ENCODE measurements at regions not wholly inside any gene's neighbourhood (a gene's known extent, or its start where the extent isn't known, plus 50 kb on each side); places are given as distances from the start of the nearest gene placed in this dataset.

GRCh38 chr6:80434691-80435350, 328.4 kb downstream of the BCKDHB start (continued):
- no peak for TF ChIP-seq ZNF281 (CRISPR knock-in tag; IDR thresholded peaks at IDR 0.05)

GRCh38 chr6:80433673-80434025, 327.2 kb downstream of the BCKDHB start:
- POLR2A ChIA-PET: no interaction called here
- Mint-ChIP-seq H3K27ac (no peak overlapping the region), H3K27me3 (ENCODE audit: low read depth) (no peaks in the 10 kb centered on the region), H3K36me3 (no peaks in the 10 kb centered on the region), H3K4me1 (peaks cover 9% of the 10 kb centered on the region), H3K4me3 (no peak overlapping the region), H3K9me3 (peaks cover 3% of the 10 kb centered on the region; the same call in 1 of the 2 replicates)
- CTCF ChIA-PET: interaction anchor here (1.0 to 1.7 kb wide), 2 partner anchors 90 to 219 kb away, joined by 4 to 7 read pairs; no protein-coding TSS in a partner anchor
- DNase-seq (ENCODE audit: low spot score) (no peak), ATAC-seq (no peak)
- TF ChIP-seq ZNF425 (CRISPR knock-in tag; conservative IDR thresholded peaks at IDR 0.05) (no peak), ZNF281 (CRISPR knock-in tag; IDR thresholded peaks at IDR 0.05) (no peak), HMGXB4 (CRISPR knock-in tag; IDR thresholded peaks at IDR 0.05) (no peak), GTF2I (CRISPR knock-in tag; conservative IDR thresholded peaks at IDR 0.05) (no peak), RELA (CRISPR knock-in tag; IDR thresholded peaks at IDR 0.05; ENCODE audit: borderline replicate concordance) (no peak), CTCF (IDR thresholded peaks at IDR 0.05) (no peak), NFATC4 (CRISPR knock-in tag; IDR thresholded peaks at IDR 0.05) (no peak), ZNF317 (CRISPR knock-in tag; IDR thresholded peaks at IDR 0.05; ENCODE audit: borderline replicate concordance, low read depth) (no peak), ERG (CRISPR knock-in tag; IDR thresholded peaks at IDR 0.05) (no peak), ZNF423 (CRISPR knock-in tag; IDR thresholded peaks at IDR 0.05) (no peak), ARID4B (CRISPR knock-in tag; IDR thresholded peaks at IDR 0.05; ENCODE audit: borderline replicate concordance) (no peak), ZNF671 (CRISPR knock-in tag; IDR thresholded peaks at IDR 0.05) (no peak), ZBTB21 (CRISPR knock-in tag; IDR thresholded peaks at IDR 0.05; ENCODE audit: borderline replicate concordance) (no peak), ZNF263 (CRISPR knock-in tag; IDR thresholded peaks at IDR 0.05; ENCODE audit: low read depth) (no peak), EMX1 (CRISPR knock-in tag; IDR thresholded peaks at IDR 0.05) (no peak), ATF2 (CRISPR knock-in tag; IDR thresholded peaks at IDR 0.05; ENCODE audit: borderline replicate concordance, low read depth) (no peak)

Measured in WTC11 (cell line).